AML-193 (cell line): ENCODE measurements at regions not wholly inside any gene's neighbourhood (a gene's known extent, or its start where the extent isn't known, plus 50 kb on each side); places are given as distances from the start of the nearest gene placed in this dataset.

Source experiments
- DNase-seq, 2 experiments: peaks; one replicate each; lab custom pipeline; 2025; lab: John Stamatoyannopoulos, UW

- DNase-seq = no peak
These were observed 89.4 kb upstream of the MTPN start for GRCh38 chr7:136066304-136067143.

DNA sequence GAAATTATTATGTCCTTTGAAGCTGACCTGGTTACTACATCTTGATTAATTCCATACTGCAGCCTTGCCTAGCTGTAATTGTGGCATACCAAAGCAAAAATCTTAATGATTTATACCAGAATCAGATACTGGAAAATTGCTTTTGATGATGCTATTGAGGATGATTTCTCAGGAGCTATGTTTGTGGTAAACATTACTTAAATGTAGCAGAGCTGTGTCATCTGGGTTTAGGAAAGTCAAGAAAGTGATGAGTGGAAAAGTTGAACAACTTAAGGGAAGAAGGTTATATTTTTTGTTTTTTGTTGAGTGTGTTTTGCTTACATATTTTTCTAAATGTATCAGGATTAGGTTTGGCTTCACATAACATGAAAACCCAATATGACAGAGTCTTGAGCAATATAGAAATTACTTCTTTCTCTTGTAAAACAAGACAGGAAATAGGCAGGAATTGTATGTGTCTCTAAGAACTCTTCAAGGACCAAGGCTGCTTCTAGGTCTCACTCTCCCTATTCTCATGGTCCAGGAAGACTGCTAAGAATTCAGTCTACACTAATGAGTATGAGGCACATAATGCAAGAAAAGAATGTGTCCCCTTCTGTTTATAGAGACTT lies 87.6 kb upstream of the MTPN start:
- no peak for DNase-seq

- no peak for DNase-seq
These were observed 86.9 kb upstream of the MTPN start for GRCh38 chr7:136064081-136064480.

- no peak for DNase-seq
These were observed 86.1 kb upstream of the MTPN start for GRCh38 chr7:136063326-136063666.

DNA sequence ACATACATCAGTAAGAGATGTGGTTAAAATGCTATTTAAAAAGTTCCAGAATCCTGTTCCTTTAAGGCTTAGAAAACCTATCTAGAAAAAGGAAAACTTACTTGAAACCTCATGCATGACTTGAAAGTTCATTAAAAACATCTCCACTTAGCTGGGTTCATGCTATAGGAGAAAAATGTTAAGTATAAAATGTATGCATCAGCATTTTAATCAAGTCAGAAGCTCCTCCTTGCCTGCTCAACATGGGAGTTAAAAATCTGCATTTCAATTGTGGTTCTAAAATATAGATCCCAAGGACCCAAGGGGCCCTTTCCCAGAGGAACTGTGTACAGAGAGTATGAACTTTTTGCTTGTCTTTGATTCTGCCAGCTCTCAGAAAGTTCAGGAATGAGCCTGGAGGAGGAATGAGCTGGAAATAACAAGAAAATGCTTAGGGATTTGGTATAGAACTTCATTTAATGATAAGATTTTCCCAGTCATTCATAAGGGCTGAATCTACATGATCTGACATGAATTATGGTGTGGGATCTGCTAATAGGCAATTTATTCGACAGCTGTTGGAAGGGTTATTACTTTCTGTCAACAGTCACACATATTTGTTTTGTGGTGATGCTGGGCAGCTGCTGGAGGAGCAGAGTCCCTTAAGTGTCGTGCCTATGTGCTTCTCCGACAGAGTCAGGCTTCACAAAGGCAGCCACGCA lies 85.6 kb upstream of the MTPN start:
- DNase-seq = no peak

DNA sequence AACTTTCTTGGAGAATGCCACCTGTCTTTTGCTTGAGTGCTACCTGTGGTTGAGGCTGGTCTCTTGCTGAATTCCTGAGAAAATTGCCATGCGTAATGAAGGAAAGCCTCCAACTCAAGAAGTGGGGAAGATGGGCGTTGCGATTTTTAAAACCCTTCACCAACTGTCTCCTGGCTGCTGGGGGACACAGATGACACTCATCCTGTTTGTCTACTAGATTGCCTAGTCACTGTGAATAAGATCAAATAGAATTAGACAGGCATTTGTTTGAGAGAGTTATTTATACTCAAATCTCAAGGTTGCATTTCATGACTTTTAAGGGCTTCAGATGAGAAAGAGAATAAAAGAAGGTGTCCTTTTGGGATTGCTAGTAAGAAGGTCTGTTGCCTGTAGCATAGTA lies 84.3 kb upstream of the MTPN start:
- DNase-seq = no peak

GRCh38 chr7:136058546-136058945 lies 81.4 kb upstream of the MTPN start:
- no peak for DNase-seq

GRCh38 chr7:136057509-136057908 lies 80.3 kb upstream of the MTPN start:
- no peak for DNase-seq

- no peak for DNase-seq
These were observed 79.6 kb upstream of the MTPN start for GRCh38 chr7:136056651-136057231.

DNA sequence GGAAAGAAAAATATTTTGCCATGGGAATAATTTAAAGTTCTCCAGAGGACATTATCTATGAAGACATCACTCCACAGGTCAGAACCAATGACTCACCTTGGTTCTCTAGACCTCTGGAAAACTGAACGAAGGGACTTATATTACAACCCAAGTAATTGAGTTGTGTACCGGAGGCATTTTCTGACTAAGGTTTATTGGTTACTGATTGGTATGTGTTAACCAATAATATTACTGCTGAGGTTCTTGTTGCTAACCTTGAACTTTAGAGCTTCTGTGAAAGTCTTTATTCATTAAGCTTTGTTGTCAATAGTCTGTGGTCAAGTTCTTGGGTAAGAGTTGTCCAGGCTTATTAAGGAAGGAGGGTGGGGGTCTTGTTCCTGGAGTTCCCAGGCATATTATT lies 78.1 kb upstream of the MTPN start:
- no peak for DNase-seq

- no peak for DNase-seq
These were observed 76.7 kb upstream of the MTPN start for GRCh38 chr7:136053689-136054485.

DNA sequence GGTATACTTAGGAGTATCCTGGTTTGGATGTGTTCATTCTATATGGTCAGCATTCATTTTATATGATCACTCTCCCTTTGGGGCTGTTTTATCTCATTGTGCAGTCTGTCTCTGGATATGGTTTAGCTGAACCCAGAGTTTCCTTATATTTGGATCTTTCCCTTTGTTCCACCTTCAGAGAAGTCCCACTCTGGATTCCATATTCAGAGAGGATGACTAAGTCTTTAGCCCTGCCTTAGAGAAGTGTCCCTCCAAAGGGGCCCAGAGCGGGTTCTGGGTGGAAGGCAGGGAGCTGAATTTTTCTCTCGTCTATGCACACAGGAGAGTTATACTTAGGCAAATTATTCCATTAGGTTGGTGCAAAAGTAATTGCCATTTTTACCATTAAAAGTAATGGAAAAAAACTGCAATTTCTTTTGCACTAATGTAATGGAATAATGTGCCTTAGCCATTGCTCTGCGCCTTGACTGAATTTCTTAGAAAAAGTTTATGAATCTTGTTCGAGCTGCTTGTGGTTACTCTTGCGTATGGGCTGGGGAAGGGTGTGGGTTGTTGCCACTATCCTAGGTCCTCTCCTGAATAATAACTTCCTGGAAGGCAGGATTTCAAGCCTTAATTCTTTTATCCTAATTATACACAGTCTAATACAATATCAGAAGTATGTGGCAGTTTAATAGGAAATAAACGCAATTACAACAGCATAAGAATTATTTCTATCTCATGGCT lies 74.2 kb upstream of the MTPN start:
- DNase-seq = no peak

GRCh38 chr7:136050462-136050847 lies 73.3 kb upstream of the MTPN start:
- DNase-seq = no peak

DNA sequence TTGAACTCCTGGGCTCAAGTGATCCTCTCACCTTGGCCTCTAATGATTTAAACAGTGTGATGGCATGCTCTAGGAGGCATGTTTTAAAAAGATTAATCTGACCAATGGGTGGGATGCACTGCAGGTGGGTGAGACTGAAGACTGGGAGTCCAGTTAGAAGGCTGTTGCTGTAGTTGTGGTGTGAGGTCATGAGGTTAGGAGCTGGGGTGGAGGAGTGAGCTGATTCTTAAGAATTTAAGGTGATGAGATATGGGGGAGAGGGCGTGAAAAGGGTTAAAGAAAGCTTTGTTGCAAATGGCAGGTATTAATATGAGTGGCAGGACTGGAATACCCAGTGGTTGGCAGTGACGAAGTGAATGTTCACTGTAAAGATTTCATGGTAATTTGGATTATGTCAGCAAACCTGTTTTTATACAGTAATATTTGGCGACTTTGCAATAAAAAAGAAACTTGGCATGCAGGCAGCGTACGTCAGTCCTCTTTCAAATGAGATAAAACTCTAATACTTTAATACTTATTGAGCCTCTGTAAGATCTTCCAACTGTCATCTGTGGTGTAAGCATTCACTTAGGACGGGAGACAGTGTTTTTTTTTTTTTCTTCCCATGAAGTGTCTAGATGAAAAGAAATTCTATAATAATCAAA lies 72.8 kb upstream of the MTPN start:
- no peak for DNase-seq

GRCh38 chr7:136049117-136049516 lies 72.0 kb upstream of the MTPN start:
- no peak for DNase-seq

GRCh38 chr7:136046548-136046947 lies 69.4 kb upstream of the MTPN start:
- DNase-seq = no peak

GRCh38 chr7:136045992-136046391 lies 68.8 kb upstream of the MTPN start:
- DNase-seq = no peak

DNA sequence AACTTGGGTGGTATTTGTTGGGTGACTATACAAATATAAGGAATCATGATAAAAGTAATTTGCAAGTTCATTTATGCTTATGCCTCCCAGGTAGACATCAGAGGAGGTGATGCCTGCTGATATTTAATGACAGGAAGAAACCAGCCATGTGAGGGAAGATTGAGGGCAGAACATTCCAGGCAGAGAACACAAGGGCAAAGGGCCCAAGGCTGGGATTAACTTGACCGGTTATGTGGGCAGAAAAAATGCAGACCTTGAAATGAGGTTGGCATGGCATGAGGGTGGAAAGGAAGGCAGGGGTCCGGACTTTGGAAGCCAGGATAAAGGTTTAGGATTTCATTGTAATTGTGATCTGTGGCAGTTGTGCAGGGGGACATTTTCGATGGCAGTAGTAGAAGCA lies 68.0 kb upstream of the MTPN start:
- DNase-seq = no peak

DNA sequence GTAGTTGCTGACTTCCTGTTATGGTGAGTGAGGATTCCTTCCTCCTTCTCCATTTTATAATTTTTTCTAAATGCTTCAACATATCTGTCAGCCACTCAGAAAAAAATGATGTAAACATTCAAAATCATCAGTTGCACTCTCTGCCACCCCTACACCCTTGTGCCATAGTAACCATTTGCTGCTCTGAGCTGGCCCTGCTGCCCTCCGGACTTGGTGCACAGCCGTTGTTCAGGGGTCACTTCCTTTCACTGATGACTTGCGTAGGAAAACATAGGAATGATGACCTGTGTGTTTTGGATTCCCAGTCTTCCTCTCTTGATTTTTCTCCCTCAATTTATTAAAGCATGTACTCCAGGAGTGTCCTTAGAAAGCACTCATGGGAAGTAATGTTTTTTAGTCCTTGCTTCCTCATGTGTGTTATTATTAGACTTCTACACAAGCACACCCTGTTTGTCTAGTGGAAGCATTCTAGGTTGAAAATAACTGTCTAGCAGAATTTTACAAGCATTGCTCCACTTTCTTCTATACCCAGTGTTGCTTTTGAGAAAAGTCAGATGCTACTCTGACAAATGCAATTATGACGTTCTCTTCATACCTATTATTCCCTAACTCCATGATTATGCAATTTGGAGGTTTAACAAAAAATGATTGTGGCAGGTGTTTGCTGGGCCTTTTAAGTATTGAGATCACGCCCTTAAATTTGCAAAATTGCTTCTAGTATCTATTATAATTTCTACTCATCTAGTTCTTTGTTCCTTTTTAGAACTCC lies 62.6 kb upstream of the MTPN start:
- no peak for DNase-seq

DNA sequence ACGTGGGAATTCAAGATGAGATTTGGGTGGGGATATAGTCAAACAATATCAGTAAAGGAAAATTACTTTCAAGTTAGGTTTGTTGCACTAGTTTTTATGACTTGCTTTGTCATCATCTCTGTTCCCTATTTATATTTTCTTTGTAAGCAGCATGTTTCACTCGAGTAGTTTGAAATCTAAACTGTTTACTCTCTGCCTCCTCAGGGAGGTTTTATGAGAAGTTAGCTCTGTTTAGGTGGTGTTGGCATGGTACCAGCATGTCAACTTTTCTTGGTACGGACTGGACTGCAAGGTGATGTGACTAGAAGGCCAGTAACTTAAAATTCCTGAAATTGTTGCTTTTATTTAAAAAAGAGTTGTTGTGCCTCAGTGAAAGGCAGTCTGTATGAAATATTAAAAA lies 59.2 kb upstream of the MTPN start:
- DNase-seq = no peak
